ENCODE measurements at regions not wholly inside any gene's neighbourhood (a gene's known extent, or its start where the extent isn't known, plus 50 kb on each side); places are given as distances from the start of the nearest gene placed in this dataset.

GRCh38 chr13:107208889-107209288 is 641.0 kb upstream of the ARGLU1 start:
- Histone ChIP-seq H3K27ac (ENCODE audit: low read depth, low read length) (no peak overlapping the region), H3K9me3 (ENCODE audit: control insufficient read depth, low read length) (no peaks in the 10 kb centered on the region), H3K27me3 (ENCODE audit: control insufficient read depth, insufficient read depth, low read length, poor library complexity, severe bottlenecking) (no peaks in the 10 kb centered on the region), H3K4me3 (ENCODE audit: low read length) (no peak overlapping the region), H3K36me3 (ENCODE audit: control insufficient read depth, insufficient read depth, low read length) (no peaks in the 10 kb centered on the region), H3K4me1 (ENCODE audit: control insufficient read depth, insufficient read depth, low read length) (peaks cover 2% of the 10 kb centered on the region), H3K9ac (ENCODE audit: extremely low read depth, low read length, poor library complexity, severe bottlenecking) (no peak overlapping the region)
- no peaks in the 10 kb centered on the region for H3K36me3 Mint-ChIP-seq (ENCODE audit: low read depth)
- H3K27ac Mint-ChIP-seq: no peak overlapping the region
- no peak overlapping the region for H3K4me3 Mint-ChIP-seq
- no peak for DNase-seq
- no peak for TF ChIP-seq CTCF (conservative IDR thresholded peaks at IDR 0.05)
- peaks cover 13% of the 10 kb centered on the region for H3K27me3 Mint-ChIP-seq (ENCODE audit: insufficient read depth)
- no peaks in the 10 kb centered on the region for H3K9me3 Mint-ChIP-seq
- H3K4me1 Mint-ChIP-seq: peaks cover 7% of the 10 kb centered on the region
- WGBS, 2 experiments (ENCODE audit: insufficient coverage in 1 of 2, insufficient read length in 1 of 2): 86 to 93% methylated on average over 3 to 4 of the region's 4 CpGs

- no peaks in the 10 kb centered on the region for H3K9me3 ChIP-seq (ENCODE audit: control insufficient read depth, low read length)
- peak; percentile 99 for TF ChIP-seq CTCF (conservative IDR thresholded peaks at IDR 0.05)
- 40 to 44% methylated on average over 5 to 16 of the region's 16 CpGs for WGBS, 2 experiments (ENCODE audit: insufficient coverage in 1 of 2, insufficient read length in 1 of 2)
- no peaks in the 10 kb centered on the region for H3K36me3 ChIP-seq (ENCODE audit: control insufficient read depth, insufficient read depth, low read length)
- H3K9ac ChIP-seq (ENCODE audit: extremely low read depth, low read length, poor library complexity, severe bottlenecking): no peak overlapping the region
- Mint-ChIP-seq H3K36me3 (ENCODE audit: low read depth) (no peaks in the 10 kb centered on the region), H3K4me3 (no peak overlapping the region), H3K27me3 (ENCODE audit: insufficient read depth) (peaks cover 15% of the 10 kb centered on the region), H3K9me3 (no peaks in the 10 kb centered on the region), H3K27ac (no peak overlapping the region), H3K4me1 (peaks cover 3% of the 10 kb centered on the region)
- H3K4me1 ChIP-seq (ENCODE audit: control insufficient read depth, insufficient read depth, low read length): no peaks in the 10 kb centered on the region
- H3K27me3 ChIP-seq (ENCODE audit: control insufficient read depth, insufficient read depth, low read length, poor library complexity, severe bottlenecking): no peaks in the 10 kb centered on the region
- no peak overlapping the region for H3K4me3 ChIP-seq (ENCODE audit: low read length)
- H3K27ac ChIP-seq (ENCODE audit: low read depth, low read length): no peak overlapping the region
- DNase-seq: peak; percentile 92
Measured at GRCh38 chr13:107205318-107206104, 637.6 kb upstream of the ARGLU1 start.

- Mint-ChIP-seq H3K27me3 (ENCODE audit: insufficient read depth) (peaks cover 10% of the 10 kb centered on the region), H3K4me1 (peaks cover 3% of the 10 kb centered on the region), H3K4me3 (no peak overlapping the region), H3K9me3 (no peaks in the 10 kb centered on the region), H3K36me3 (ENCODE audit: low read depth) (no peaks in the 10 kb centered on the region), H3K27ac (no peak overlapping the region)
- Histone ChIP-seq H3K36me3 (ENCODE audit: control insufficient read depth, insufficient read depth, low read length) (no peaks in the 10 kb centered on the region), H3K9ac (ENCODE audit: extremely low read depth, low read length, poor library complexity, severe bottlenecking) (no peak overlapping the region), H3K27ac (ENCODE audit: low read depth, low read length) (no peak overlapping the region), H3K4me1 (ENCODE audit: control insufficient read depth, insufficient read depth, low read length) (no peaks in the 10 kb centered on the region), H3K27me3 (ENCODE audit: control insufficient read depth, insufficient read depth, low read length, poor library complexity, severe bottlenecking) (no peaks in the 10 kb centered on the region), H3K9me3 (ENCODE audit: control insufficient read depth, low read length) (no peaks in the 10 kb centered on the region), H3K4me3 (ENCODE audit: low read length) (no peak overlapping the region)
- 73 to 75% methylated on average over 10 to 11 of the region's 11 CpGs for WGBS, 2 experiments (ENCODE audit: insufficient coverage in 1 of 2, insufficient read length in 1 of 2)
- TF ChIP-seq CTCF (conservative IDR thresholded peaks at IDR 0.05): peak; percentile 78
- peak; percentile 82 for DNase-seq
Measured at GRCh38 chr13:107203146-107203847, 635.4 kb upstream of the ARGLU1 start.
